ENCODE measurements at regions not wholly inside any gene's neighbourhood (a gene's known extent, or its start where the extent isn't known, plus 50 kb on each side); places are given as distances from the start of the nearest gene placed in this dataset.

DNA sequence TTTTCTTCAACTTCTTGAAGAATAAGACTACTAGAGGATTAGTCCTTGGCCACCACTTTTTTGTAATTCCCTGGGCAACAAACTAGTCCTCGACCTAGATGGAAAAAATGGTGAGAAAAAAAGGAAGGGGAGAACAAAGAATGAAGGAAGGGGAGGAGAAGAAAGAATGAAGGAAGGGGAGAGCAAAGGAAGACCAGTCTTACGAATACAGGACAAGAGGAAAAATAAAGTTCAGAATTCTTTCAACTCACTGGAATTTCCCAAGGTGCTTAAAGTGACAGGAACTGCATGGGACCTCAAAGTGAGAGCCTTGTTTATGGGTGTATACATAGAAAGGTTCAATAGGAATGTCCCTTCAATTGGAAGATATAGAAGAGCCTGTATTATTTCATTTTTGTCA is 509.3 kb upstream of the JARID2 start:
- TF ChIP-seq, protein P1, sequence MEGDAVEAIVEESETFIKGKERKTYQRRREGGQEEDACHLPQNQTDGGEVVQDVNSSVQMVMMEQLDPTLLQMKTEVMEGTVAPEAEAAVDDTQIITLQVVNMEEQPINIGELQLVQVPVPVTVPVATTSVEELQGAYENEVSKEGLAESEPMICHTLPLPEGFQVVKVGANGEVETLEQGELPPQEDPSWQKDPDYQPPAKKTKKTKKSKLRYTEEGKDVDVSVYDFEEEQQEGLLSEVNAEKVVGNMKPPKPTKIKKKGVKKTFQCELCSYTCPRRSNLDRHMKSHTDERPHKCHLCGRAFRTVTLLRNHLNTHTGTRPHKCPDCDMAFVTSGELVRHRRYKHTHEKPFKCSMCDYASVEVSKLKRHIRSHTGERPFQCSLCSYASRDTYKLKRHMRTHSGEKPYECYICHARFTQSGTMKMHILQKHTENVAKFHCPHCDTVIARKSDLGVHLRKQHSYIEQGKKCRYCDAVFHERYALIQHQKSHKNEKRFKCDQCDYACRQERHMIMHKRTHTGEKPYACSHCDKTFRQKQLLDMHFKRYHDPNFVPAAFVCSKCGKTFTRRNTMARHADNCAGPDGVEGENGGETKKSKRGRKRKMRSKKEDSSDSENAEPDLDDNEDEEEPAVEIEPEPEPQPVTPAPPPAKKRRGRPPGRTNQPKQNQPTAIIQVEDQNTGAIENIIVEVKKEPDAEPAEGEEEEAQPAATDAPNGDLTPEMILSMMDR (IDR thresholded peaks at IDR 0.05): no peak
- H3K4me1 Mint-ChIP-seq (ENCODE audit: unreplicated experiment): peaks cover 37% of the 10 kb centered on the region
- H3K27ac Mint-ChIP-seq (ENCODE audit: unreplicated experiment): no peak overlapping the region
- no peak for DNase-seq (ENCODE audit: extremely low spot score, unreplicated experiment)
- no peak overlapping the region for H3K4me3 Mint-ChIP-seq (ENCODE audit: unreplicated experiment)
- H3K9me3 Mint-ChIP-seq (ENCODE audit: unreplicated experiment): peaks cover 3% of the 10 kb centered on the region
- no peaks in the 10 kb centered on the region for H3K27me3 Mint-ChIP-seq (ENCODE audit: unreplicated experiment)
- H3K36me3 Mint-ChIP-seq (ENCODE audit: unreplicated experiment): no peaks in the 10 kb centered on the region

DNA sequence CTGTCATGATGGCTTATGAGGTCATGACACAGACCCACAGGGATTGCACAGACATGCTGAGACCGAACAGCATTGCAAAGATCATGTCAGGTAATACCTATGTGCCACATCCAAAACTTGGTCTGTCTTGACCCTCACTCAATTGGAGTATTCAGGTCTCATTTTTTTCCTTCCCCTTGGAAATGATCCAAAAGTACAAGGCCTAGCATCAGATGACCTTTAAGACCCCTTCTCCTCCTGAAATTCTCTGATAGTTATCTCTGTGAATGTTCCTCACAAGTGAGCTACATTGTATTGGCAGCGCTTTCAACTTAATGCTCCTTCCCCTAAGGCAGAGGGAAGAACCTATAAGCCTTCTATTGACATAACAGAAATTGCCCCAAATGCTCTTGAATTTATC is 507.4 kb upstream of the JARID2 start:
- Mint-ChIP-seq H3K36me3 (ENCODE audit: unreplicated experiment) (no peaks in the 10 kb centered on the region), H3K27ac (ENCODE audit: unreplicated experiment) (peak overlapping the region; percentile 66), H3K27me3 (ENCODE audit: unreplicated experiment) (no peaks in the 10 kb centered on the region), H3K4me1 (ENCODE audit: unreplicated experiment) (peaks cover 41% of the 10 kb centered on the region), H3K9me3 (ENCODE audit: unreplicated experiment) (peaks cover 3% of the 10 kb centered on the region), H3K4me3 (ENCODE audit: unreplicated experiment) (no peak overlapping the region)
- no peak for DNase-seq (ENCODE audit: extremely low spot score, unreplicated experiment)
- TF ChIP-seq, protein P1 (IDR thresholded peaks at IDR 0.05): no peak

DNA sequence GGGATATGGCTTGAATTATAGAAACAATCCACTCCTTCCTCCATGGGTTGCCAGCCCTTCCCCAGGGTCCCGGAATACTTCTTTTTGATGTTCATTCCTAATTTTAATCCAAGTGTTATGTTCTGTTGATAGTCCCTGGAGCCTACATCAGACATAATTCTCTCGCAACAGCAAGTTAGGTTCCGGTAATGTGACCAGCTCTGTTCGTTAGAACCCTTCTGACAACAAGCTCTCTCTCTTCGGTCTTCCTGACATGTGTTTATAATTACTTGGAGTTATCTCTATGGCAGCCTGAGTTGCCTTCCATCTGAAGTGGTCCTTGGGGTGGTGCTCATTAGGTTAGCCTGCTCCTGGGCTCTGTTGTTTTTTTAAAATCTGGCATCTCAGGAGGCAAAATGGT is 506.9 kb upstream of the JARID2 start:
- no peaks in the 10 kb centered on the region for H3K27me3 Mint-ChIP-seq (ENCODE audit: unreplicated experiment)
- H3K36me3 Mint-ChIP-seq (ENCODE audit: unreplicated experiment): no peaks in the 10 kb centered on the region
- no peak for DNase-seq (ENCODE audit: extremely low spot score, unreplicated experiment)
- no peak overlapping the region for H3K4me3 Mint-ChIP-seq (ENCODE audit: unreplicated experiment)
- peak overlapping the region; percentile 66 for H3K27ac Mint-ChIP-seq (ENCODE audit: unreplicated experiment)
- TF ChIP-seq, protein P1 (IDR thresholded peaks at IDR 0.05): no peak
- peaks cover 3% of the 10 kb centered on the region for H3K9me3 Mint-ChIP-seq (ENCODE audit: unreplicated experiment)
- H3K4me1 Mint-ChIP-seq (ENCODE audit: unreplicated experiment): peaks cover 45% of the 10 kb centered on the region

DNA sequence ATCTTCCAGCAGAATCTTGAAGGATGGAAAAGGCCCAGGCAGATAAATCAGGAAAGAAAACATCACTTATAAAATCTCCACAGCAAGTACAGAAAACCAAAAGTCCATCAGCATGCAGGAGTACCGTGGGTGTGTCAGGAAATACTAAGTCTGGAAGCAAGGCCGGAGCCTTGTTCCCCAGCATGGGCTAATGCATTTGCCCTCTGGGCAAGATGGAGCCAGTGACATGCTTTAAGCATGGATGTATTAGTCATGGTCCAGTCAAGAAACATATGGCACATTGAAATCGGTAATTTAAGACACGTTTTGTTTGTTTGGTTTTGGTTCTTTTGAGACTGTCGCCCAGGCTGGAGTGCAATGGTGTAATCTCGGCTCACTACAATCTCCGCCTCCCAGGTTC is 506.0 kb upstream of the JARID2 start:
- DNase-seq (ENCODE audit: extremely low spot score, unreplicated experiment): no peak
- TF ChIP-seq, protein P1 (IDR thresholded peaks at IDR 0.05): no peak
- no peaks in the 10 kb centered on the region for H3K27me3 Mint-ChIP-seq (ENCODE audit: unreplicated experiment)
- H3K9me3 Mint-ChIP-seq (ENCODE audit: unreplicated experiment): peaks cover 3% of the 10 kb centered on the region
- H3K4me1 Mint-ChIP-seq (ENCODE audit: unreplicated experiment): peaks cover 46% of the 10 kb centered on the region
- H3K36me3 Mint-ChIP-seq (ENCODE audit: unreplicated experiment): no peaks in the 10 kb centered on the region
- H3K4me3 Mint-ChIP-seq (ENCODE audit: unreplicated experiment): no peak overlapping the region
- peak overlapping the region; percentile 66 for H3K27ac Mint-ChIP-seq (ENCODE audit: unreplicated experiment)

DNA sequence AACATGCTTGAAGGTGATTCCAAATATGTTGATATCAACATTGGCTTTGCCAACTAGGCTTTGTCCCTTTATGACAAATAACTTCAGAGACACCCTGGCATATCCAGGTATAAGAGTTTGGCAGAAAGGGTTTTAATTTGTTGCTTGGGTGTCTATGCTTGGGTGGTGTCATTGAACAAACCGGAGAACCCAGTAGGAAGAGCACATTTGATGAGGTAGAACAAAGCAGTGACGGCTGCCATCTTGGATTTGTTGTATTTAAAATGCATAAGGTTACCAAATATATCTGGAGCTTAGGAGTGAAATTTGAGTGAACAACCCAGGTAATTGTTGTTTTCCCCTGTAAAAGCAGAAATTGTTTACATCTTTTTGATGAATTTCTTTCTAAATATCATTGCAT is 503.7 kb upstream of the JARID2 start:
- Mint-ChIP-seq H3K27me3 (ENCODE audit: unreplicated experiment) (no peaks in the 10 kb centered on the region), H3K4me3 (ENCODE audit: unreplicated experiment) (no peak overlapping the region), H3K36me3 (ENCODE audit: unreplicated experiment) (no peaks in the 10 kb centered on the region), H3K9me3 (ENCODE audit: unreplicated experiment) (peaks cover 9% of the 10 kb centered on the region), H3K4me1 (ENCODE audit: unreplicated experiment) (peaks cover 63% of the 10 kb centered on the region), H3K27ac (ENCODE audit: unreplicated experiment) (peak overlapping the region; percentile 54)
- TF ChIP-seq, protein P1 (IDR thresholded peaks at IDR 0.05): no peak
- no peak for DNase-seq (ENCODE audit: extremely low spot score, unreplicated experiment)

Data from osteocyte (in vitro differentiated cells).